IPS DF 4.7 (cell line): ENCODE measurements at regions not wholly inside any gene's neighbourhood (a gene's known extent, or its start where the extent isn't known, plus 50 kb on each side); places are given as distances from the start of the nearest gene placed in this dataset.

Experiments
- DNase-seq: peaks from one replicate; pipeline ENCODE4 v3.0.0-alpha.2; 2013; ENCODE audit warnings: low spot score; ENCODE audit errors: extremely low read depth

- DNase-seq, result no peak
Observed at GRCh38 chr15:25181293-25182097, 226.7 kb downstream of the SNRPN start.

DNA sequence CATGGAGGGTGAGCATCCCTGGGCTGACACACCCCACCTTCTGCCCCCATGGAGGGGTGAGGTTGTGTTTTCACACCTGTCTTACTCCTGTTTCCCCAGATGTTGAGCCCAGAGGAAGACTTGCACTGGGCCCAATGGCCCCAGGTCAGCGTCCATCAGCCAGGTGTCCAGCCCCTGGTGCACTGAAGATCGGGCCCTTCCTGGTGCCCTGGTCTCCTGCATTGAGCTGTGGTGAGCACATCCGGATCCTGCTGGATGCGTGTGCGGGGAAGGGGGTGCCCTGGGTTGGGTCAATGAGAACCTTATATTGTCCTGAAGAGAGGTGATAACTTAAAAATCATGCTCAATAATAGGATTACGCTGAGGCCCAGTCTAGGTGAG lies 227.3 kb downstream of the SNRPN start:
- no peak for DNase-seq

DNA sequence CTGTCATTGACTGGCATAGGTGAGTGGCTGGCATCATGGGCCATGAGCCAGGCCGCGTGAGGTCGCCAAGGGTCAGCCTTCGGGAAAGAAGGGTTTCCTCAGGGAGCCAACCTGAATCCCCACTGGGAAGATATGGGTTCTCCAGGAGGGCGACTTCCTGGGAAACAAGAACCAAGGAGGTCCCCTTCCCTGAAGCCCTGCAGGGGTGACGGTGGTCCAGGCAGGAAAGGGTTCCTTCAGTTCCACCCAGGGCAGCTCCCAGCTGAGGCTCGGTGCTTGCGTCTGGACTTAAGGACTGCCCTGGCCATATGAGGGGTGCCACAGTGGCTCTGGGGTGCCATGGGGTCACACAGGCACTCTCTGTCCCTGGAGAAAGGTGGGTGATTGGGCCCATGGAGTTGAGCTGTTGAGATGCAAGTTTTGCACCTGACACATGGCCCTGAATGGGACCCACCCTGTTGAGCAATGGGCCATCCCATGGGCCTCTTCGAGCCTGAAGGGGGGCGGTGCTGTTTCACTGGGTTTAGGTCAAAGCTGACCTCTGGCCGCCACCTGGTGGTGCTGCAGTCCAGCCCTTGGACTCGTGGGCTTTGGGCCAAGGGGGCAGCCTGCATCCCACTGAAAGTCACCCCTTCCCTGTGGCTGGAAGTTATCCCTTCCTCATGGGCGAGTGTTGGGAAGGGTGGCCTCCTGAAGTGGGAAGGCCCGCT lies 228.1 kb downstream of the SNRPN start:
- no peak for DNase-seq

DNA sequence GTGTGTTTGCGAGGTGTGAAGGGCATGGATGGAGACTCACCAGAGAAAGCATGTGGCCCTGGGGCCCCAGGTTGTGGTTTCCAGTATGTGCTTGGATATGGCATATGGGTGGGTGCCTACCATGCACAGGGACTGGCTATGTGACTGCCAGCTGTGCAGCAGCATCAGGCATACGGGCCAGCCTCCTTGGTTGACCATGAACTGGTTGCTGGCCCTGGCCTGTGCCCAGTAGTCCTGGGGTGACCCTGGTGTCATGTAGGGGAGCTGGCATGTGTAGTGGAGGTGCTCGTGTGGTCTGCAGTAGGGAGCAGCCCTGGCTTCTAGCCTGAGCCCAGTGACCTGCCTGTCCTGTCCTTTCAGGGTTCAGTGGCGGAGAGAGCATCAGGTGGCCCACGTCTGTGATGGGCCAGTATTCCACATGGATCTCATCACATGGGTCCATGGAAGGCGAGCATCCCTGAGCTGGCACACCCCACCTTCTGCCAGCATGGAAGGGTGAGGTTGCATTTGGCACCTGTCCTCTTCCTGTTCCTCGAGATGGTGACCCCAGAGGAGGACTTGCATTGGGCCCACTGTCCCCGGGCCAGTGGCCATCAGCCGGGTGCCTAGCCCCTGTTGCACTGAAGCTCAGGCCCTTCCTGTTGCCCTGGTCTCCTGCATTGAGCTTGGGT lies 228.9 kb downstream of the SNRPN start:
- no peak for DNase-seq

GRCh38 chr15:25184356-25185155 lies 229.8 kb downstream of the SNRPN start:
- no peak for DNase-seq

- no peak for DNase-seq
Observed at GRCh38 chr15:25185156-25185710, 230.4 kb downstream of the SNRPN start.

DNA sequence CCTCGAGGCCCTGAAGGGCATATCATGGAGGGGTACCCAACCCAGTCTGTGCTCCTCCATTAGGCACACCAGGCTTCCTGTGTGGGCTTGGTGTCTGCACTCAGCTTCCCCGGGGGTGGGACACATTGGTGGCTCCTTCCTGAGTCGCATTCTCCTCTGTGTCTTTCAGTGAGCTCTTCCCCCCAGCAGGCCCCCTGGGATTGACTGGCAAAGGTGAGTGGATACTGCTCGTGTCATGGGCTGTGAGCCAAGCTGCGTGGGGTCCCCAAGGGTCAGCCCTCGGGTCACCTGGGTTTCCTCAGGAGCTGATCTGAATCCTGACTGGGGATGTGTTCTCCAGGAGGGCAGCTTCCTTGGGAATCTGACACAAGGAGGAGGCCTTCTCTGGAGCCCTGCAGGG lies 231.0 kb downstream of the SNRPN start:
- no peak for DNase-seq

- no peak for DNase-seq
Observed at GRCh38 chr15:25186411-25186810, 231.6 kb downstream of the SNRPN start.

GRCh38 chr15:25186906-25187645 lies 232.3 kb downstream of the SNRPN start:
- DNase-seq, result no peak

- DNase-seq, result no peak
Observed at GRCh38 chr15:25188051-25188450, 233.3 kb downstream of the SNRPN start.

DNA sequence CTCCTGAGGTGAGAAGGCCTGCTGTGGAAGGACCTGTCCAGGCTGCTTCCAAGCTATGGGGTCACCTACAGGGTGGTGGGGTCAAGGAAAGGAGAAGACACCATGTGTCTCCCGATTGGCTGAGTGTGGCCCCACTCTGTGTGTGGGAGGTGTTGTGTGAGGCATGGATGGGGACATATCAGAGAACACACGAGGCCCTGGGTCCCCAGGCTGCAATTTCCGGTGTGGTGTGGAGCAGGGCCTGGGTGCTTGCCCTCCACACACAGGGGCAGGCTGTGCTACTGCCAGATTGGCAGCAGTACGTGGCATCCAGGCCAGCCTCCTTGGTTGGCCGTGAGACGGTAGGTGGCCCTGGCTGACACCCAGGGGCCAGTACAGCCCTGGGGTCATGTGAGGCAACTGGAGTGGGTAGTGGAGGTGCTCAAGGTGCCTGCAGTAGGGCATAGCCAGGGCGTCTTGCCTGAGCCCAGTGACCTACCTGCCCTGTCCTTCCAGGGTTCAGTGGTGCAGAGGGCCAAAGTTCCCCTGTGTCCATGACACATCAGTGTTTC lies 233.8 kb downstream of the SNRPN start:
- DNase-seq, result no peak

DNA sequence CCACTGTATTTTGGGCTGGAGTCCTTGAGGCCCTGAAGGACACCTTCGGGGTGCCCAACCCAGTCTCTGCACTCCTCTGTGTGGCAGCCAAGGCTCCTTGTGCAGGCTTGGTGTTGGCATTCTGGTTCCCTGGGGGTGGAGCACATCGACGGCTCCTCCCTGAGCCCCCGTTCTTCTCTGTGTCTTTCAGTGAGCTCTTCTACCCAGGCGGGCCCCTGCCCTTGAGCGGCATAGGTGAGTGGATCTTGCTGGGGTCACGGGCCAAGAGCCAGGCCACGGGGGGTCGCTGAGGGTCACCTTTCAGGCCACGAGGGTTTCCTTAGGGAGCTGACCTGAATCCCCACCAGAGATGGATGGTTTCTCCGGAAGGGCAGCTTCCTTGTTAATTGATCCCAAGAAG lies 234.8 kb downstream of the SNRPN start:
- DNase-seq, result no peak

- DNase-seq, result no peak
Observed at GRCh38 chr15:25192651-25193050, 237.9 kb downstream of the SNRPN start.

DNA sequence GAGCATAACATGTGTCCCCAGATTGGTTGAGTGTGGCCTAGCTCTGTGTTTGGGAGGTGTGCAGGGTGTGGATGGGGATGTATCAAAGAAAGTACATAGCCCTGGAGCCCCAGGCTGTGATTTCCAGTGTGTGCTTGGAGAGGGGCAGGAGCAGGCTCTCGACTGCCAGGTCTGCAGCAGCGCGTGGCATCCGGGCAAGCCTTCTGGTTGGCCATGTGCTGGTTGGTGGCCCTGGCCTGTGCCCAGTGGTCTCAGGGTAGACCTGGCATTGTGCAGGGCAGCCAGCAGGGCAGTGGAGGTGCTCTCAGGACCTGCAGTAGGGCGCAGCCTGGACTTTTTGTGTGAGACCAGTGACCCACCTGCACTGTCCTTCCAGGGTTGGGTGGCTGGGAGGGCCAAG lies 231.5 kb downstream of the UBE3A start:
- no peak for DNase-seq

- DNase-seq, result no peak
Observed at GRCh38 chr15:25208735-25209134, 230.1 kb downstream of the UBE3A start.

DNA sequence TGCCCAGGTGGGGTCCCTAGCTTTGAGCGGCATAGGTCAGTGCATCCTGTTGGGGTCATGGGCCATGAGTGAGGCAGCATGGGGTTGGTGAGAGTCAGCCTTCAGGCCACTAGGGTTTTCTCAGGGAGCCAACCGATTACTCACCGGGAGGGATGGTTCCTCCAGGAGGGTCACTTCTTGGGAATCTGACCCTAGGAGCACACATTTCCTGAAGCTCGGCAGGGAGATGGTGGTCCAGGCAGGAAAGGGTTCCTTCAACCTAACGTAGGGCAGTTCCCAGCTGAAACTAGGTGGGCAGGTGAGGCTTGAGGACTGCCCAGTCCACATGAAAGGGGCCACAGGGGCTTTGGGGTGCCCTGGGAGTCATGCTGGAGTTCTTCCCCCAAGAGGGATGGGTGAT lies 218.0 kb downstream of the UBE3A start:
- DNase-seq, result no peak

DNA sequence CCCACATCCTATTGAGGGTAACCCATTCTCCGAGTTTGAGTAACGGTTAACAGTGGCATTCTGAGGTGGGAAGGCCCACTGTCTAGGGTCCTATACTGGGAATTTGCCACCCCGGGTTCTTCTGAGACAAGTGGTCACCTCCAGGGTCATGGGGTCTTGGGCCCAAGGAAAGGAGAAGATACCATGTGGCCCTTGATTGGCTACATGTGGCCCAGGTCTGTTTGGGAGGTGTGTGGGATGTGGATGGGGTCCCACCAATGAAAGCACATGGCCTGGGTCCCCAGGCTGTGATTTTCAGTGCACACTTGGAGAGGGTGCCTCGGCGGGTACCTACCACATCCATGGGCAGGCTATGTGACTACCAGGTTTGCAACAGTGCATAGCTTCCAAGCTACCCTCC lies 214.4 kb downstream of the UBE3A start:
- DNase-seq, result no peak

DNA sequence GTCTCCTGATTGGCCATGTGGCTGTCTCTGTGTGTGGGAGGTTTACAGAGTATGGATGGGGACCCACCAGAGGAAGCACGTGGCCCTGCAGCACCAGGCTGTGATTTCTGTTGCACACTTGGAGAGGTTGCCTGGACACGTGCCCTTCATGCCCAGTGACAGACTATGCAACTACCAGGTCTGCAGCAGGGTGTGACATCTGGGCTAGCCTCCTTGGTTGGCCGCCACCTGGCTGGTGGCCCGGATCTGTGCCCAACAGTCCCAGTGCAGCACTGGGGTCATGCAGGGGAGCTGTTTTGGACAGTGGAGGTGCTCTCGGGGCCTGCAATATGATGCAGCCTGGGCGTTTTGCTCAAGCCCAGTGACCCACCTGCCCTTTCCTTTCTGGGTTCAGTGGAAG lies 212.5 kb downstream of the UBE3A start:
- no peak for DNase-seq

DNA sequence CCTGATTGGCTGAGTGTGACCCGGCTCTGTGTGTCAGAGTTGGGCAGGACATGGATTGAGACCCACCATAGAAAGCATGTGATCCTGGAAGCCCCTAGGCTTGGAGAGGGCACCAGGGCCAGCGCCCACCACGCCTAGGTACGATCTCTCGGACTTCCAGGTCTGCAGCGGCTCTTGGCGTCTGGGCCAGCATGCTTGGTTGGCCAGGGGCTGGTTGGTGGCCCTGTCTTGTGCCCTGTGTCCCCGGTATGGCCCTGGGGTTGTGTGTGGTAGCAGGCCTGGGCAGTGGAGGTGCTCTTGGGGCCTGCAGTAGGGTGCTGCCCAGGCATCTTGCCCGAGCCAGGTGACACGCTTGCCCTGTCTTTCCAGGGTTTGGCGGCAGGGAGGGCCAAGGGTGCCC lies 210.6 kb downstream of the UBE3A start:
- no peak for DNase-seq

GRCh38 chr15:25230442-25230841 lies 208.4 kb downstream of the UBE3A start:
- no peak for DNase-seq
